SK-N-SH treated with all-trans-retinoic acid at 6 μM for 48 hours (cell line): ENCODE measurements at regions not wholly inside any gene's neighbourhood (a gene's known extent, or its start where the extent isn't known, plus 50 kb on each side); places are given as distances from the start of the nearest gene placed in this dataset.

Experiments
- ARNTL ChIP-seq: fragments of 450-650 bp; formaldehyde crosslinking; IDR thresholded peaks from 2 replicates; pipeline ENCODE4 v1.5.0; 2020; ENCODE audit warnings: low read depth, mild to moderate bottlenecking, moderate library complexity, borderline replicate concordance
- BACH2 ChIP-seq: fragments of 250-450 bp; sonication (Bioruptor Pico); IDR thresholded peaks from 2 replicates; pipeline ENCODE4 v1.9.0; 2021; ENCODE audit warnings: mild to moderate bottlenecking, borderline replicate concordance
- CREB5 ChIP-seq: fragments of 250-450 bp; sonication (Bioruptor Pico); IDR thresholded peaks from 2 replicates; pipeline ENCODE4 v1.5.1; 2020; ENCODE audit warnings: low read depth, mild to moderate bottlenecking, moderate library complexity
- CSDC2 ChIP-seq: fragments of 250-450 bp; sonication (Bioruptor Pico); IDR thresholded peaks from 2 replicates; pipeline ENCODE4 v1.5.0; 2020; ENCODE audit warnings: mild to moderate bottlenecking, moderate library complexity
- GLIS3 ChIP-seq: fragments of 250-450 bp; sonication (Bioruptor Pico); IDR thresholded peaks from 2 replicates; pipeline ENCODE4 v1.5.0; 2020; ENCODE audit warnings: mild to moderate bottlenecking, moderate library complexity
- OSR1 ChIP-seq: fragments of 250-450 bp; sonication (Bioruptor Pico); IDR thresholded peaks from 2 replicates; pipeline ENCODE4 v1.8.0; 2022; ENCODE audit warnings: moderate library complexity, mild to moderate bottlenecking, inconsistent platforms
- PATZ1 ChIP-seq: fragments of 250-450 bp; sonication (Bioruptor Pico); IDR thresholded peaks from 2 replicates; pipeline ENCODE4 v1.8.0; 2020; ENCODE audit warnings: mild to moderate bottlenecking, moderate library complexity, borderline replicate concordance
- POU6F1 ChIP-seq: fragments of 250-450 bp; sonication (Bioruptor Pico); IDR thresholded peaks from 2 replicates; pipeline ENCODE4 v1.8.0; 2021; ENCODE audit warnings: low read depth, mild to moderate bottlenecking, moderate library complexity, borderline replicate concordance
- PPARA ChIP-seq: fragments of 250-450 bp; sonication (Bioruptor Pico); IDR thresholded peaks from 2 replicates; pipeline ENCODE4 v1.5.0; 2020; ENCODE audit warnings: mild to moderate bottlenecking, borderline replicate concordance
- ZFP30 ChIP-seq: fragments of 450-650 bp; formaldehyde crosslinking; IDR thresholded peaks from 2 replicates; pipeline ENCODE4 v1.5.0; 2022; ENCODE audit warnings: mild to moderate bottlenecking, moderate library complexity
- ZNF565 ChIP-seq: fragments of 450-650 bp; formaldehyde crosslinking; conservative IDR thresholded peaks from 2 replicates; pipeline ENCODE4 v1.5.0; 2020; ENCODE audit warnings: low read depth, mild to moderate bottlenecking, moderate library complexity

GRCh38 chr3:64405211-64405835, 180.1 kb upstream of the PRICKLE2 start:
- TF ChIP-seq CSDC2: no peak
- TF ChIP-seq GLIS3 (CRISPR knock-in tag): no peak
- no peak for TF ChIP-seq ARNTL
- TF ChIP-seq ZNF565: no peak
- TF ChIP-seq BACH2 (CRISPR knock-in tag): no peak
- TF ChIP-seq PATZ1 (CRISPR knock-in tag): no peak
- TF ChIP-seq PPARA (CRISPR knock-in tag): no peak
- TF ChIP-seq POU6F1 (CRISPR knock-in tag): no peak
- TF ChIP-seq OSR1 (CRISPR knock-in tag): no peak
- no peak for TF ChIP-seq CREB5 (CRISPR knock-in tag)
- TF ChIP-seq ZFP30 (CRISPR knock-in tag): no peak
